BLaER1 (cell line): ENCODE measurements at regions not wholly inside any gene's neighbourhood (a gene's known extent, or its start where the extent isn't known, plus 50 kb on each side); places are given as distances from the start of the nearest gene placed in this dataset.
"Not testable (repeated sequence)": the region's sequence is repeated elsewhere in the genome, so short reads cannot be mapped to it uniquely, and the experiment has no call there.

Source experiments
- H3K27ac ChIP-seq: shearing (Covaris generic); formaldehyde crosslinking; 2 replicates; pipeline ENCODE4 v1.8.1; 2022
- H3K27me3 ChIP-seq: shearing (Covaris generic); formaldehyde crosslinking; 2 replicates; pipeline ENCODE4 v1.8.1; 2022
- H3K36me3 ChIP-seq: shearing (Covaris generic); formaldehyde crosslinking; 2 replicates; pipeline ENCODE4 v1.8.1; 2022
- H3K4me1 ChIP-seq: shearing (Covaris generic); formaldehyde crosslinking; 2 replicates; pipeline ENCODE4 v1.8.1; 2022
- H3K4me2 ChIP-seq: shearing (Covaris generic); formaldehyde crosslinking; 2 replicates; pipeline ENCODE4 v1.8.1; 2022
- H3K4me3 ChIP-seq: shearing (Covaris generic); formaldehyde crosslinking; 2 replicates; pipeline ENCODE4 v1.8.1; 2022
- H3K9ac ChIP-seq: shearing (Covaris generic); formaldehyde crosslinking; 2 replicates; pipeline ENCODE4 v1.8.1; 2022
- H3K9me3 ChIP-seq: shearing (Covaris generic); formaldehyde crosslinking; 2 replicates; pipeline ENCODE4 v1.8.1; 2022
- H4K20me1 ChIP-seq: shearing (Covaris generic); formaldehyde crosslinking; 2 replicates; pipeline ENCODE4 v1.8.1; 2022
- Cebpa-rat ChIP-seq: shearing (Covaris generic); IDR thresholded peaks from 2 replicates; pipeline ENCODE4 v1.8.1; 2022

GRCh38 chr3:67142432-67142831 lies 144.3 kb downstream of the KBTBD8 start:
- H3K9ac ChIP-seq: no peak overlapping the region
- H3K4me3 ChIP-seq: no peak overlapping the region
- no peaks in the 10 kb centered on the region for H3K36me3 ChIP-seq
- H4K20me1 ChIP-seq: no peaks in the 10 kb centered on the region
- no peaks in the 10 kb centered on the region for H3K27me3 ChIP-seq
- no peak overlapping the region for H3K4me2 ChIP-seq
- H3K27ac ChIP-seq: no peak overlapping the region
- no peaks in the 10 kb centered on the region for H3K9me3 ChIP-seq
- H3K4me1 ChIP-seq: no peaks in the 10 kb centered on the region
- no peak for TF ChIP-seq Cebpa-rat

GRCh38 chr3:67145738-67146137 lies 147.6 kb downstream of the KBTBD8 start:
- H3K4me3 ChIP-seq: no peak overlapping the region
- TF ChIP-seq Cebpa-rat: no peak
- no peaks in the 10 kb centered on the region for H3K4me1 ChIP-seq
- no peaks in the 10 kb centered on the region for H3K36me3 ChIP-seq
- no peaks in the 10 kb centered on the region for H3K27me3 ChIP-seq
- H4K20me1 ChIP-seq: no peaks in the 10 kb centered on the region
- no peak overlapping the region for H3K27ac ChIP-seq
- no peaks in the 10 kb centered on the region for H3K9me3 ChIP-seq
- H3K4me2 ChIP-seq: no peak overlapping the region
- H3K9ac ChIP-seq: no peak overlapping the region

GRCh38 chr3:67154429-67154828 lies 156.3 kb downstream of the KBTBD8 start:
- no peaks in the 10 kb centered on the region for H3K27me3 ChIP-seq
- H3K9ac ChIP-seq: no peak overlapping the region
- H3K4me1 ChIP-seq: no peaks in the 10 kb centered on the region
- H3K4me3 ChIP-seq: no peak overlapping the region
- H3K4me2 ChIP-seq: no peak overlapping the region
- no peak for TF ChIP-seq Cebpa-rat
- no peak overlapping the region for H3K27ac ChIP-seq
- H3K9me3 ChIP-seq: no peaks in the 10 kb centered on the region
- H3K36me3 ChIP-seq: no peaks in the 10 kb centered on the region
- H4K20me1 ChIP-seq: no peaks in the 10 kb centered on the region

- no peak overlapping the region for H3K4me2 ChIP-seq
- no peak overlapping the region for H3K4me3 ChIP-seq
- no peak overlapping the region for H3K9ac ChIP-seq
- no peak overlapping the region for H3K27ac ChIP-seq
- H3K27me3 ChIP-seq: no peaks in the 10 kb centered on the region
- H3K4me1 ChIP-seq: no peaks in the 10 kb centered on the region
- no peak for TF ChIP-seq Cebpa-rat
- no peaks in the 10 kb centered on the region for H3K9me3 ChIP-seq
- H3K36me3 ChIP-seq: no peaks in the 10 kb centered on the region
- H4K20me1 ChIP-seq: no peaks in the 10 kb centered on the region
Observed at GRCh38 chr3:67167481-67167880, 169.4 kb downstream of the KBTBD8 start.

- Histone ChIP-seq H3K4me1 (no peaks in the 10 kb centered on the region), H3K4me2 (no peak overlapping the region), H4K20me1 (no peaks in the 10 kb centered on the region), H3K27ac (no peak overlapping the region), H3K27me3 (no peaks in the 10 kb centered on the region), H3K4me3 (no peak overlapping the region), H3K36me3 (no peaks in the 10 kb centered on the region), H3K9me3 (no peaks in the 10 kb centered on the region), H3K9ac (no peak overlapping the region)
- peak; percentile 88 for TF ChIP-seq Cebpa-rat
Observed at GRCh38 chr3:67171841-67172240, 173.7 kb downstream of the KBTBD8 start.

- not testable (repeated sequence) for H3K36me3 ChIP-seq
Observed at GRCh38 chr3:67173130-67173529, 175.0 kb downstream of the KBTBD8 start.

GRCh38 chr3:67176396-67176795 lies 178.3 kb downstream of the KBTBD8 start:
- Histone ChIP-seq H4K20me1 (no peaks in the 10 kb centered on the region), H3K27me3 (no peaks in the 10 kb centered on the region), H3K4me3 (no peak overlapping the region), H3K36me3 (no peaks in the 10 kb centered on the region), H3K27ac (no peak overlapping the region), H3K9ac (no peak overlapping the region), H3K4me2 (no peak overlapping the region), H3K9me3 (no peaks in the 10 kb centered on the region), H3K4me1 (no peaks in the 10 kb centered on the region)
- TF ChIP-seq Cebpa-rat: no peak

More at GRCh38 chr3:67173130-67173529, 175.0 kb downstream of the KBTBD8 start:
- H3K4me1 ChIP-seq, H3K9ac ChIP-seq, H3K27me3 ChIP-seq, H3K9me3 ChIP-seq, H3K4me3 ChIP-seq, H4K20me1 ChIP-seq, H3K27ac ChIP-seq, H3K4me2 ChIP-seq: not testable (repeated sequence)

- Histone ChIP-seq H3K27ac (no peak overlapping the region), H3K9me3 (no peaks in the 10 kb centered on the region), H4K20me1 (no peaks in the 10 kb centered on the region), H3K4me1 (no peaks in the 10 kb centered on the region), H3K4me3 (no peak overlapping the region), H3K36me3 (no peaks in the 10 kb centered on the region), H3K27me3 (no peaks in the 10 kb centered on the region), H3K9ac (no peak overlapping the region), H3K4me2 (no peak overlapping the region)
- no peak for TF ChIP-seq Cebpa-rat
Observed at GRCh38 chr3:67192466-67192865, 194.4 kb downstream of the KBTBD8 start.

GRCh38 chr3:67196677-67197076 lies 198.6 kb downstream of the KBTBD8 start:
- Histone ChIP-seq H3K27me3 (no peaks in the 10 kb centered on the region), H3K4me3 (no peak overlapping the region), H3K27ac (no peak overlapping the region), H3K36me3 (no peaks in the 10 kb centered on the region), H3K9me3 (no peaks in the 10 kb centered on the region), H3K4me1 (no peaks in the 10 kb centered on the region), H3K9ac (no peak overlapping the region), H4K20me1 (no peaks in the 10 kb centered on the region), H3K4me2 (no peak overlapping the region)
- no peak for TF ChIP-seq Cebpa-rat

GRCh38 chr3:67198374-67198773 lies 200.3 kb downstream of the KBTBD8 start:
- TF ChIP-seq Cebpa-rat: no peak
- Histone ChIP-seq H4K20me1 (no peaks in the 10 kb centered on the region), H3K4me1 (no peaks in the 10 kb centered on the region), H3K27ac (no peak overlapping the region), H3K36me3 (no peaks in the 10 kb centered on the region), H3K4me3 (no peak overlapping the region), H3K9me3 (no peaks in the 10 kb centered on the region), H3K4me2 (no peak overlapping the region), H3K27me3 (no peaks in the 10 kb centered on the region), H3K9ac (no peak overlapping the region)

- Histone ChIP-seq H3K4me3 (no peak overlapping the region), H3K27ac (no peak overlapping the region), H3K4me2 (no peak overlapping the region), H3K4me1 (no peaks in the 10 kb centered on the region), H3K9ac (no peak overlapping the region), H3K27me3 (no peaks in the 10 kb centered on the region), H3K36me3 (no peaks in the 10 kb centered on the region), H3K9me3 (no peaks in the 10 kb centered on the region), H4K20me1 (no peaks in the 10 kb centered on the region)
- TF ChIP-seq Cebpa-rat: no peak
Observed at GRCh38 chr3:67200618-67201017, 202.5 kb downstream of the KBTBD8 start.
